ENCODE measurements at regions not wholly inside any gene's neighbourhood (a gene's known extent, or its start where the extent isn't known, plus 50 kb on each side); places are given as distances from the start of the nearest gene placed in this dataset.

DNA sequence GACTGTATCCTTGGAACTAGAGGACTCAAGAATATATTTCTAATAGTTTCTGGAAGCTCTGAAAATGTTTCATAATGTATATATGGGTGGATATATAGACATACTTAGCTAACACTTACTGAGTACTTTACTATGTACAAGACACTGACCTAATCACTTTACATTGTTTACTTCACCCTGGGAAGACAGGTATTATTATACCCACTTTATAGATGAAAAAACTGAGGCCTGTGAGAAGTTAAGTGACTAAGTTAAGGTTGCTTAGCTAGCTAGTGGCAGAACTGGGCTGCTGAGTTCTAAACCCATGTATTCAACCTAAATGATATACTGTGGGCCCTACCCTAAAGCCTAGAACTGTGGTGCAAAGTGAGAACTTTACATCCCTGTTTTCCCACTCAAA is 79.1 kb upstream of the SSTR1 start:
- no peak overlapping the region for H3K4me2 ChIP-seq (ENCODE audit: low read depth, low read length, poor library complexity, severe bottlenecking)
- H3K79me2 ChIP-seq (ENCODE audit: insufficient read depth, low read length): no peaks in the 10 kb centered on the region
- H3K9me3 ChIP-seq (ENCODE audit: insufficient read depth, low read length): no peaks in the 10 kb centered on the region
- H3F3A ChIP-seq (ENCODE audit: insufficient read depth): no peaks in the 10 kb centered on the region
- TF ChIP-seq, protein P1, sequence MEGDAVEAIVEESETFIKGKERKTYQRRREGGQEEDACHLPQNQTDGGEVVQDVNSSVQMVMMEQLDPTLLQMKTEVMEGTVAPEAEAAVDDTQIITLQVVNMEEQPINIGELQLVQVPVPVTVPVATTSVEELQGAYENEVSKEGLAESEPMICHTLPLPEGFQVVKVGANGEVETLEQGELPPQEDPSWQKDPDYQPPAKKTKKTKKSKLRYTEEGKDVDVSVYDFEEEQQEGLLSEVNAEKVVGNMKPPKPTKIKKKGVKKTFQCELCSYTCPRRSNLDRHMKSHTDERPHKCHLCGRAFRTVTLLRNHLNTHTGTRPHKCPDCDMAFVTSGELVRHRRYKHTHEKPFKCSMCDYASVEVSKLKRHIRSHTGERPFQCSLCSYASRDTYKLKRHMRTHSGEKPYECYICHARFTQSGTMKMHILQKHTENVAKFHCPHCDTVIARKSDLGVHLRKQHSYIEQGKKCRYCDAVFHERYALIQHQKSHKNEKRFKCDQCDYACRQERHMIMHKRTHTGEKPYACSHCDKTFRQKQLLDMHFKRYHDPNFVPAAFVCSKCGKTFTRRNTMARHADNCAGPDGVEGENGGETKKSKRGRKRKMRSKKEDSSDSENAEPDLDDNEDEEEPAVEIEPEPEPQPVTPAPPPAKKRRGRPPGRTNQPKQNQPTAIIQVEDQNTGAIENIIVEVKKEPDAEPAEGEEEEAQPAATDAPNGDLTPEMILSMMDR (IDR thresholded peaks at IDR 0.05; ENCODE audit: insufficient read depth, low read length, poor library complexity, severe bottlenecking): no peak
- TF ChIP-seq EZH2phosphoT487 (conservative IDR thresholded peaks at IDR 0.05; ENCODE audit: low read length): no peak
- H3K27ac ChIP-seq (ENCODE audit: low read depth, low read length): no peak overlapping the region
- no peak overlapping the region for H3K4me3 ChIP-seq (ENCODE audit: insufficient read depth, low read length, poor library complexity, severe bottlenecking)
- no peaks in the 10 kb centered on the region for H4K20me1 ChIP-seq (ENCODE audit: low read depth, low read length)
- H2AFZ ChIP-seq (ENCODE audit: low read depth, low read length, severe bottlenecking): no peak overlapping the region
- H3K9me2 ChIP-seq (replicated peaks; ENCODE audit: insufficient read depth, low read length): no peaks in the 10 kb centered on the region
- H3K27me3 ChIP-seq (ENCODE audit: low read length): no peaks in the 10 kb centered on the region
- no peaks in the 10 kb centered on the region for H3K36me3 ChIP-seq (ENCODE audit: low read length)
- no peak overlapping the region for H3K9ac ChIP-seq (ENCODE audit: low read length)

DNA sequence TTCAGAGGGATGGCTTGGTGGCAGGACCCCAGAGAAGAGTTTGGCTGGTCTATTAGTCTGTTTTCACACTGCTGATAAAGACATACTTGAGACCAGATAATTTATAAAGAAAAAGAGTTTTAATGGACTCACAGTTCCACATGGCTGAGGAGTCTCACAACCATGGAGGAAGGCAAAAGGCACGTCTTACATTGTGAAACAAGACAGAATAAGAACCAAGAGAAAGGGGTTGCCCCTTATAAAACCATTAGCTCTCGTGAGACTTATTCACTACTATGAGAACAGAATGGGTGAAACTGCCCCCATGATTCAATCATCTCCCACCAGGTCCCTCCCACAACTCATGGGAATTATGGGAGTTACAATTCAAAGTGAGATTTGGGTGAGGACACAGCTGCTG is 78.5 kb upstream of the SSTR1 start:
- Histone ChIP-seq H3F3A (ENCODE audit: insufficient read depth) (no peaks in the 10 kb centered on the region), H4K20me1 (ENCODE audit: low read depth, low read length) (no peaks in the 10 kb centered on the region), H3K9me3 (ENCODE audit: insufficient read depth, low read length) (no peaks in the 10 kb centered on the region), H3K9ac (ENCODE audit: low read length) (no peak overlapping the region), H2AFZ (ENCODE audit: low read depth, low read length, severe bottlenecking) (no peak overlapping the region), H3K4me2 (ENCODE audit: low read depth, low read length, poor library complexity, severe bottlenecking) (no peak overlapping the region), H3K36me3 (ENCODE audit: low read length) (no peaks in the 10 kb centered on the region), H3K27ac (ENCODE audit: low read depth, low read length) (no peak overlapping the region), H3K27me3 (ENCODE audit: low read length) (no peaks in the 10 kb centered on the region), H3K4me3 (ENCODE audit: insufficient read depth, low read length, poor library complexity, severe bottlenecking) (no peak overlapping the region), H3K9me2 (replicated peaks; ENCODE audit: insufficient read depth, low read length) (no peaks in the 10 kb centered on the region), H3K79me2 (ENCODE audit: insufficient read depth, low read length) (no peaks in the 10 kb centered on the region)
- no peak for TF ChIP-seq EZH2phosphoT487 (conservative IDR thresholded peaks at IDR 0.05; ENCODE audit: low read length)
- TF ChIP-seq, protein P1 (IDR thresholded peaks at IDR 0.05; ENCODE audit: insufficient read depth, low read length, poor library complexity, severe bottlenecking): no peak

DNA sequence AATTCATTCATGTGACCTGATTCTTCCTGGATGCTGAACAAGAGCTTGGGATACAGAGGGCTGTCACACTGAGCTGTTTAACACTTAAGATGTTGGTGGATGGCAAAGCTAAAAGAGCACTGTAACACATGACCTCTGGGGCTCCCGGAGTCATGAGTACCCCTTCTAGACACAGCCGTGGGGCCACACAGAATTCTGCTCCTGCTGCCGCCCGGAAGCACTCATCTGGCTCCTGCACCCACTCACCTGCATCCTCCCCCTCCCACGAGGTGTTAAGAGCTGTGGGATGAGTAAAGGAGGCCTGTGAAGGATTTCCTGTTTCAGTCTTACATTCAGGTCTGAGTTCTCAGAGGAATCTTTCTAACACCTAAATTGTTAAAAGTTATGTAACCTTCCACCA is 78.0 kb upstream of the SSTR1 start:
- no peaks in the 10 kb centered on the region for H3K9me3 ChIP-seq (ENCODE audit: insufficient read depth, low read length)
- H3K27ac ChIP-seq (ENCODE audit: low read depth, low read length): no peak overlapping the region
- TF ChIP-seq, protein P1 (IDR thresholded peaks at IDR 0.05; ENCODE audit: insufficient read depth, low read length, poor library complexity, severe bottlenecking): no peak
- no peak for TF ChIP-seq EZH2phosphoT487 (conservative IDR thresholded peaks at IDR 0.05; ENCODE audit: low read length)
- H4K20me1 ChIP-seq (ENCODE audit: low read depth, low read length): no peaks in the 10 kb centered on the region
- H3F3A ChIP-seq (ENCODE audit: insufficient read depth): no peaks in the 10 kb centered on the region
- H3K9ac ChIP-seq (ENCODE audit: low read length): no peak overlapping the region
- H3K27me3 ChIP-seq (ENCODE audit: low read length): no peaks in the 10 kb centered on the region
- no peak overlapping the region for H3K4me3 ChIP-seq (ENCODE audit: insufficient read depth, low read length, poor library complexity, severe bottlenecking)
- H3K36me3 ChIP-seq (ENCODE audit: low read length): no peaks in the 10 kb centered on the region
- H3K4me2 ChIP-seq (ENCODE audit: low read depth, low read length, poor library complexity, severe bottlenecking): no peak overlapping the region
- no peak overlapping the region for H2AFZ ChIP-seq (ENCODE audit: low read depth, low read length, severe bottlenecking)
- H3K79me2 ChIP-seq (ENCODE audit: insufficient read depth, low read length): no peaks in the 10 kb centered on the region
- H3K9me2 ChIP-seq (replicated peaks; ENCODE audit: insufficient read depth, low read length): no peaks in the 10 kb centered on the region
